OCI-LY7 (cell line): ENCODE measurements at regions not wholly inside any gene's neighbourhood (a gene's known extent, or its start where the extent isn't known, plus 50 kb on each side); places are given as distances from the start of the nearest gene placed in this dataset.

Source experiments
- EZH2phosphoT487 ChIP-seq: fragments of 200-600 bp; sonication (generic); IDR thresholded peaks from 2 replicates; pipeline ENCODE4 v1.6.1; 2018; ENCODE audit warnings: low read depth, borderline replicate concordance, mild to moderate bottlenecking, mixed run types, antibody characterized with exemption, low read length, moderate library complexity, mixed read lengths
- TF ChIP-seq, protein P1 (sequence below): fragments of 200-600 bp; sonication (generic); conservative IDR thresholded peaks from 2 replicates; pipeline ENCODE4 v1.5.1; 2014; ENCODE audit warnings: mild to moderate bottlenecking, antibody characterized with exemption, low read length, moderate library complexity, mixed read lengths

DNA sequence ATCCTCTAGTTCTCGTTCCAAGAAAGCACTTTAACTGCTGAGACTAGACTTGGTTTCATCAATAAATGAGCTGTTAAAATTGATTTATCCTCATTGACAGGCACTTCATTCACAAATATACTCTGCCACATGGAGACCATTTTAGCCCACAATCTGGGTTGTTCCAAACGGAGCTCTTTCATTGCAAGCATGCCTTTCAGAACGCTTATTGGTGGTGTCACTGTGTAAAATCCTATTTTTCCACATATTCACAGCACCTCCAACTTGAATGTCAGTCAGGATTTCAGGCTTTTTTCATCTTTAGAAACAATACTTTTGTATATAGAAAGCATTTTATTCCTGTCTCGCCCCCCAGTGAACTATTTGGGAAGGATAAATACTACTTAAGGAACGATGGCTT lies 424.7 kb upstream of the NRP1 start:
- TF ChIP-seq, protein P1, sequence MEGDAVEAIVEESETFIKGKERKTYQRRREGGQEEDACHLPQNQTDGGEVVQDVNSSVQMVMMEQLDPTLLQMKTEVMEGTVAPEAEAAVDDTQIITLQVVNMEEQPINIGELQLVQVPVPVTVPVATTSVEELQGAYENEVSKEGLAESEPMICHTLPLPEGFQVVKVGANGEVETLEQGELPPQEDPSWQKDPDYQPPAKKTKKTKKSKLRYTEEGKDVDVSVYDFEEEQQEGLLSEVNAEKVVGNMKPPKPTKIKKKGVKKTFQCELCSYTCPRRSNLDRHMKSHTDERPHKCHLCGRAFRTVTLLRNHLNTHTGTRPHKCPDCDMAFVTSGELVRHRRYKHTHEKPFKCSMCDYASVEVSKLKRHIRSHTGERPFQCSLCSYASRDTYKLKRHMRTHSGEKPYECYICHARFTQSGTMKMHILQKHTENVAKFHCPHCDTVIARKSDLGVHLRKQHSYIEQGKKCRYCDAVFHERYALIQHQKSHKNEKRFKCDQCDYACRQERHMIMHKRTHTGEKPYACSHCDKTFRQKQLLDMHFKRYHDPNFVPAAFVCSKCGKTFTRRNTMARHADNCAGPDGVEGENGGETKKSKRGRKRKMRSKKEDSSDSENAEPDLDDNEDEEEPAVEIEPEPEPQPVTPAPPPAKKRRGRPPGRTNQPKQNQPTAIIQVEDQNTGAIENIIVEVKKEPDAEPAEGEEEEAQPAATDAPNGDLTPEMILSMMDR, result no peak
- TF ChIP-seq EZH2phosphoT487, result no peak
